K562 (cell line): ENCODE measurements at regions not wholly inside any gene's neighbourhood (a gene's known extent, or its start where the extent isn't known, plus 50 kb on each side); places are given as distances from the start of the nearest gene placed in this dataset.

Source experiments
- ATAC-seq: fragments of 200-7000 bp; cut with Tn5 transposase; 3 replicates; pipeline ENCODE4 v1.9.1; 2020; ENCODE audit warnings: moderate library complexity
- BruUV-seq: library from RNA; stranded (reverse); fragments of 400-500 nt; replicated peaks from 2 replicates; lab custom pipeline; 2021; lab: Mats Ljungman, UMichigan
- CTCF ChIA-PET: fragments of 300-600 bp; formaldehyde crosslinking; extraction: SDS; loops from one replicate; lab custom pipeline; 2021; ENCODE audit warnings: low intra/inter-chr PET ratio; lab: Yijun Ruan, JAX
- POLR2A ChIA-PET: fragments of 300-600, 350-650 bp; sonication (Branson Sonifier 250); formaldehyde crosslinking; extraction: SDS; loops from one replicate; lab custom pipeline; 2021; ENCODE audit warnings: antibody characterized with exemption, inconsistent platforms; lab: Yijun Ruan, JAX
- DNase-seq, 4 experiments: peaks; one replicate each; pipeline versions ENCODE4 v3.0.0 to v3.0.0-alpha.2; 2011 to 2018; ENCODE audit warnings: low spot score in 3 of 4, mixed read lengths in 3 of 4; ENCODE audit errors: extremely low read depth in 1 of 4
- FAIRE-seq: peaks from 2 replicates; lab custom pipeline; 2011; peaks lifted over from hg19 to GRCh38; lab: Jason Lieb, UNC
- H2AFZ ChIP-seq: 2 replicates; pipeline ENCODE4 v1.6.0; 2011; ENCODE audit warnings: low read depth, low read length, control low read depth, inconsistent platforms
- H3K27ac ChIP-seq: fragments of 200-600 bp; 3 replicates; pipeline ENCODE4 v1.8.0; 2011; ENCODE audit warnings: low read depth, mild to moderate bottlenecking, control low read depth, inconsistent platforms, low read length, moderate library complexity, mixed read lengths; ENCODE audit errors: extremely low read depth
- H3K27me3 ChIP-seq, 2 experiments: fragments of 300-600 bp in 1 of 2; 2 replicates in 1 of 2; 3 replicates in 1 of 2; pipeline versions ENCODE4 v1.6.0 to v1.8.0; 2011; ENCODE audit warnings: inconsistent platforms in 2 of 2, low read length in 2 of 2, mild to moderate bottlenecking in 1 of 2, mixed read lengths in 1 of 2, moderate library complexity in 1 of 2; ENCODE audit not compliant: control insufficient read depth in 2 of 2, insufficient read depth in 2 of 2
- H3K36me3 ChIP-seq: fragments of 300-600 bp; 3 replicates; pipeline ENCODE4 v1.8.0; 2011; ENCODE audit warnings: mild to moderate bottlenecking, low read length, inconsistent platforms; ENCODE audit not compliant: control insufficient read depth, insufficient read depth
- H3K4me1 ChIP-seq, 2 experiments: fragments of 200-600 bp in 1 of 2; replicated peaks in 1 of 2; 2 replicates in 1 of 2; 3 replicates in 1 of 2; pipeline versions ENCODE4 v1.5.1 to v1.8.0; 2011; ENCODE audit warnings: inconsistent platforms in 2 of 2, low read length in 2 of 2, mild to moderate bottlenecking in 1 of 2, mixed read lengths in 1 of 2, moderate library complexity in 1 of 2; ENCODE audit not compliant: control insufficient read depth in 2 of 2, insufficient read depth in 2 of 2
- H3K4me2 ChIP-seq: 2 replicates; pipeline ENCODE4 v1.6.1; 2011; ENCODE audit warnings: low read length, control low read depth, inconsistent platforms, mixed read lengths; ENCODE audit not compliant: insufficient read depth
- H3K4me3 ChIP-seq: fragments of 200-600 bp; sonication (generic), shearing (Covaris generic); 2 replicates; pipeline ENCODE4 v1.5.1; 2016; ENCODE audit warnings: control low read depth, inconsistent platforms
- H3K79me2 ChIP-seq: fragments of 200-600 bp; 3 replicates; pipeline ENCODE4 v1.8.0; 2011; ENCODE audit warnings: low read length, inconsistent platforms; ENCODE audit not compliant: control insufficient read depth, insufficient read depth
- H3K9ac ChIP-seq, 2 experiments: 2 replicates each; pipeline versions ENCODE4 v1.6.0 to v1.6.1; 2011; ENCODE audit warnings: low read depth in 2 of 2, low read length in 2 of 2, control low read depth in 1 of 2, inconsistent platforms in 1 of 2, mild to moderate bottlenecking in 1 of 2, mixed read lengths in 1 of 2; ENCODE audit not compliant: insufficient read depth in 1 of 2
- H3K9me1 ChIP-seq: one replicate; pipeline ENCODE4 v1.6.0; 2011; ENCODE audit warnings: inconsistent platforms, mild to moderate bottlenecking, low read length, moderate library complexity; ENCODE audit not compliant: control insufficient read depth, insufficient read depth
- H3K9me3 ChIP-seq: replicated peaks from 2 replicates; pipeline ENCODE4 v1.5.1; 2011; ENCODE audit warnings: low read depth, low read length, inconsistent platforms; ENCODE audit not compliant: control insufficient read depth, insufficient read depth
- H4K20me1 ChIP-seq: replicated peaks from 2 replicates; pipeline ENCODE4 v1.6.1; 2011; ENCODE audit warnings: low read length, inconsistent platforms, mixed read lengths; ENCODE audit not compliant: control insufficient read depth, insufficient read depth
- CAMTA2 ChIP-seq: fragments of 250-450 bp; sonication (Bioruptor Pico); conservative IDR thresholded peaks from 2 replicates; pipeline ENCODE4 v1.5.1; 2022
- CTBP1 ChIP-seq: fragments of 450-650 bp; IDR thresholded peaks from 2 replicates; pipeline ENCODE4 v1.6.1; 2016; ENCODE audit warnings: borderline replicate concordance
- DIDO1 ChIP-seq: fragments of 450-650 bp; IDR thresholded peaks from 2 replicates; pipeline ENCODE4 v1.6.1; 2016; ENCODE audit warnings: low read depth, missing biosample characterization, missing genetic modification characterization
- EP300 ChIP-seq: IDR thresholded peaks from 2 replicates; pipeline ENCODE4 v1.6.1; 2012; ENCODE audit warnings: low read length, improper control_type of control experiment
- FOXO4 ChIP-seq: fragments of 450-650 bp; formaldehyde crosslinking; IDR thresholded peaks from 2 replicates; pipeline ENCODE4 v1.4.0; 2020; ENCODE audit warnings: mild to moderate bottlenecking, moderate library complexity
- GATA2 ChIP-seq: sonication (generic); formaldehyde crosslinking; IDR thresholded peaks from 2 replicates; pipeline ENCODE4 v1.4.0; 2020; ENCODE audit warnings: mild to moderate bottlenecking, missing genetic modification reagents
- NCOA4 ChIP-seq: fragments of 450-650 bp; IDR thresholded peaks from 2 replicates; pipeline ENCODE4 v1.6.1; 2018; ENCODE audit warnings: mild to moderate bottlenecking; ENCODE audit not compliant: partially characterized antibody
- PRPF4 ChIP-seq: fragments of 200-400 bp; formaldehyde crosslinking; IDR thresholded peaks from one replicate; pipeline ENCODE4 v1.6.1; 2017; ENCODE audit warnings: low read length, low read depth, mild to moderate bottlenecking; ENCODE audit not compliant: insufficient read depth, poor library complexity, severe bottlenecking
- SREBF2 ChIP-seq: sonication (generic); formaldehyde crosslinking; IDR thresholded peaks from 2 replicates; pipeline ENCODE4 v1.4.0; 2020; ENCODE audit warnings: mild to moderate bottlenecking, missing genetic modification reagents
- TCF3 ChIP-seq: sonication (generic); formaldehyde crosslinking; IDR thresholded peaks from 2 replicates; pipeline ENCODE4 v1.4.0; 2020; ENCODE audit warnings: mild to moderate bottlenecking, missing genetic modification reagents
- TEAD1 ChIP-seq, 2 experiments: fragments of 450-650 bp in 1 of 2; sonication (generic) in 1 of 2; formaldehyde crosslinking; IDR thresholded peaks; 2 replicates each; pipeline versions ENCODE4 v1.4.0 to v1.8.0; 2020 to 2022; ENCODE audit warnings: mild to moderate bottlenecking in 2 of 2, missing genetic modification reagents in 1 of 2
- TEAD2 ChIP-seq: fragments of 450-650 bp; IDR thresholded peaks from 2 replicates; pipeline ENCODE4 v1.6.1; 2016; ENCODE audit warnings: missing genetic modification characterization, control low read depth, missing compliant biosample characterization
- ZFP36 ChIP-seq: fragments of 150-350 bp; IDR thresholded peaks from 2 replicates; pipeline ENCODE4 v1.6.1; 2018; ENCODE audit warnings: low read length, low read depth; ENCODE audit not compliant: partially characterized antibody
- ZNF224 ChIP-seq: sonication (generic); formaldehyde crosslinking; IDR thresholded peaks from 2 replicates; pipeline ENCODE4 v1.8.0; 2022; ENCODE audit warnings: mild to moderate bottlenecking, missing genetic modification reagents
- ZNF507 ChIP-seq: conservative IDR thresholded peaks from 2 replicates; pipeline ENCODE4 v1.6.1; 2017; ENCODE audit warnings: missing genetic modification characterization, missing compliant biosample characterization
- WGBS: fragments of 100-300 bp; shearing (Covaris generic); methylation state at CpG from one replicate; pipeline ENCODE4 v1.1.6; 2016; ENCODE audit warnings: low coverage, mixed read lengths; ENCODE audit not compliant: insufficient coverage; ENCODE audit errors: missing lambda C conversion rate; 5-methylcytosine and 5-hydroxymethylcytosine counted together
- in situ Hi-C: fragments of 300-500 bp; cut with MboI; formaldehyde crosslinking; loops from 4 replicates; pipeline ENCODE4 v1.15.0; 2018; ENCODE audit warnings: inconsistent platforms, mixed read lengths
- intact Hi-C: fragments of 100-400 bp; cut with micrococcal nuclease; formaldehyde crosslinking; loops from 2 replicates; pipeline ENCODE4 v1.14.2; 2022

GRCh38 chr5:93252165-93252564 lies 328.9 kb downstream of the NR2F1-AS1 start (continued):
- TF ChIP-seq EP300 (no peak), NCOA4 (no peak)

GRCh38 chr5:93251347-93251746 lies 329.7 kb downstream of the NR2F1-AS1 start:
- H2AFZ ChIP-seq: no peak overlapping the region
- no peaks in the 10 kb centered on the region for H3K27me3 ChIP-seq
- no peaks in the 10 kb centered on the region for H3K9me1 ChIP-seq
- no peaks in the 10 kb centered on the region for H3K4me1 ChIP-seq
- BruUV-seq: no TSS peak
- DNase-seq (no peak), ATAC-seq (no peak), FAIRE-seq (no peak)
- 3% methylated on average over 2 of the region's 2 CpGs for WGBS
- H3K27ac ChIP-seq: no peak overlapping the region
- no peak overlapping the region for H3K4me3 ChIP-seq
- TF ChIP-seq SREBF2 (CRISPR knock-in tag) (no peak), ZNF507 (tag) (no peak), DIDO1 (tag) (no peak), TCF3 (no peak), ZFP36 (no peak), CTBP1 (no peak), ZNF224 (CRISPR knock-in tag) (no peak), TEAD1 (CRISPR knock-in tag; IDR thresholded peaks at IDR 0.05) (no peak), TEAD2 (tag) (no peak), PRPF4 (no peak), CAMTA2 (no peak), GATA2 (CRISPR knock-in tag) (no peak), FOXO4 (CRISPR knock-in tag) (no peak)
- H4K20me1 ChIP-seq: no peaks in the 10 kb centered on the region
- no peak overlapping the region for H3K4me2 ChIP-seq
- CTCF ChIA-PET: no interaction called here
- H3K79me2 ChIP-seq: no peaks in the 10 kb centered on the region
- in situ Hi-C loops (no loop called here), intact Hi-C loops (no loop called here)
- no peaks in the 10 kb centered on the region for H3K36me3 ChIP-seq
- POLR2A ChIA-PET: no interaction called here
- H3K9ac ChIP-seq: no peak overlapping the region
- H3K9me3 ChIP-seq: no peaks in the 10 kb centered on the region
